Astrocyte (in vitro differentiated cells and primary cell): ENCODE measurements at regions not wholly inside any gene's neighbourhood (a gene's known extent, or its start where the extent isn't known, plus 50 kb on each side); places are given as distances from the start of the nearest gene placed in this dataset.

Source experiments
- DNase-seq: peaks from one replicate; pipeline ENCODE4 v3.0.0-alpha.2; 2010; ENCODE audit warnings: low read depth
- FAIRE-seq: peaks from 2 replicates; lab custom pipeline; 2011; peaks lifted over from hg19 to GRCh38; lab: Jason Lieb, UNC
- H2AFZ ChIP-seq: 2 replicates; pipeline ENCODE4 v1.6.0; 2012; ENCODE audit warnings: low read depth, low read length, inconsistent platforms
- H3K27ac ChIP-seq: 2 replicates; pipeline ENCODE4 v1.5.1; 2011; ENCODE audit warnings: low read depth, low read length, inconsistent platforms
- H3K27me3 ChIP-seq: 2 replicates; pipeline ENCODE4 v1.6.0; 2011; ENCODE audit warnings: low read length, inconsistent platforms; ENCODE audit not compliant: insufficient read depth
- H3K36me3 ChIP-seq: 2 replicates; pipeline ENCODE4 v1.5.1; 2011; ENCODE audit warnings: low read length, inconsistent platforms; ENCODE audit not compliant: insufficient read depth
- H3K4me1 ChIP-seq: 2 replicates; pipeline ENCODE4 v1.5.1; 2011; ENCODE audit warnings: low read length, inconsistent platforms; ENCODE audit not compliant: insufficient read depth
- H3K4me2 ChIP-seq: 2 replicates; pipeline ENCODE4 v1.6.0; 2012; ENCODE audit warnings: low read length, inconsistent platforms
- H3K4me3 ChIP-seq: 2 replicates; pipeline ENCODE4 v1.5.1; 2011; ENCODE audit warnings: low read depth, mild to moderate bottlenecking, low read length, inconsistent platforms; ENCODE audit not compliant: insufficient read depth
- H3K79me2 ChIP-seq: 2 replicates; pipeline ENCODE4 v1.6.0; 2012; ENCODE audit warnings: mild to moderate bottlenecking, low read length, inconsistent platforms; ENCODE audit not compliant: insufficient read depth
- H3K9ac ChIP-seq: 2 replicates; pipeline ENCODE4 v1.6.0; 2012; ENCODE audit warnings: mild to moderate bottlenecking, low read length, inconsistent platforms
- H3K9me3 ChIP-seq: 2 replicates; pipeline ENCODE4 v1.5.1; 2012; ENCODE audit warnings: low read depth, mild to moderate bottlenecking, low read length, inconsistent platforms; ENCODE audit not compliant: insufficient read depth
- H4K20me1 ChIP-seq: 2 replicates; pipeline ENCODE4 v1.6.0; 2012; ENCODE audit warnings: low read length, inconsistent platforms; ENCODE audit not compliant: insufficient read depth
- H3K27ac Mint-ChIP-seq: one replicate; pipeline ENCODE4 v1.8.0; 2021; ENCODE audit warnings: mild to moderate bottlenecking, mixed read lengths; ENCODE audit not compliant: unreplicated experiment
- H3K27me3 Mint-ChIP-seq: one replicate; pipeline ENCODE4 v1.8.0; 2021; ENCODE audit warnings: low read depth, mixed read lengths; ENCODE audit not compliant: unreplicated experiment
- H3K36me3 Mint-ChIP-seq: one replicate; pipeline ENCODE4 v1.8.0; 2021; ENCODE audit warnings: low read depth, mixed read lengths; ENCODE audit not compliant: unreplicated experiment
- H3K4me1 Mint-ChIP-seq: one replicate; pipeline ENCODE4 v1.8.0; 2021; ENCODE audit warnings: low read depth, mixed read lengths; ENCODE audit not compliant: unreplicated experiment
- H3K4me3 Mint-ChIP-seq: one replicate; pipeline ENCODE4 v1.8.0; 2021; ENCODE audit warnings: mild to moderate bottlenecking, moderate library complexity, mixed read lengths; ENCODE audit not compliant: unreplicated experiment
- H3K9me3 Mint-ChIP-seq: one replicate; pipeline ENCODE4 v1.8.0; 2021; ENCODE audit warnings: mild to moderate bottlenecking, mixed read lengths; ENCODE audit not compliant: unreplicated experiment
- EZH2 ChIP-seq: IDR thresholded peaks from 2 replicates; pipeline ENCODE4 v1.6.1; 2012; ENCODE audit warnings: mild to moderate bottlenecking, low read length, inconsistent platforms; ENCODE audit not compliant: insufficient read depth
- TF ChIP-seq, protein P1 (sequence below): IDR thresholded peaks from 2 replicates; pipeline ENCODE4 v1.5.1; 2011; ENCODE audit warnings: low read depth, mild to moderate bottlenecking, inconsistent platforms, low read length, moderate library complexity; ENCODE audit not compliant: insufficient read depth

DNA sequence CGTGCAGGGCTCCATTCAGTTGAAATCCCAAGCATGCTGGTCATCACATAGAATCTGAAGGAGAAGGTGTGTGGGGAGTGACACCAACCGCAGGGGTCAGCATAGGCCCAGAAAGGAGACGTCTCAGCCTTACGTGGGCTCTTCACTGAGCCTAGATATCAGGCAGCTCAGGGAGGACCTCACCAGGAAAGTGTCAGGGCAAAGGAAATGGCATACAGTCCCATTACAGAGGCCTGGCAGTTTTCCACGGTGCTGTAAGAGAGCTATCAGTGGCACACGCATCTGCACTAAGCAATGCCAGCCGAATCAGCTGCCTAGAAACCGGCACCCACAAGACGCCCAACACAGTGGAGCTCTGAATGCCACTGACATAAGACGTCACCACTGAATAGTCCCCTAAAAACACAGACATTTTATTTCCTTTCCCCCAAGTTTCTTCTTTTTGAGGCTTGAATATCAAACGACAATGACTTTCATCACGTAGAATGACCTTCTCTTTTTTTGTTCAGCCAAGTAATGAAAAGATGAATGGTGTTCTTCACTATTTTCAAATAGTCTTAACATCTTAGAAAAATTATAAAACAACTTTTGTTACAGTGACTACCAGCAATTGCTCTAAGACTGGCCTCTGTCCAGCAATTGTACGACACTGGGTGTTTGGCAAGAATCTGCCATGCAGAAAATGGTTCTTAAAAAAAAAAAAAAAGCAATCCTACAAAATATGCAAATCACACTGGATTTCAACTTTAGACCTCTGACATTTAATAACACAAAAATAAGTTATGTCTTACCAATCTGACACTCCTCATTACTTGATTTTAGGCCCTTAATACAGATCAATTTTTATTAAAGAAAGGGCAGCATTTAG lies 88.9 kb upstream of the FOXQ1 start:
- Mint-ChIP-seq H3K4me3 (no peak overlapping the region), H3K36me3 (no peaks in the 10 kb centered on the region), H3K9me3 (peaks cover 2% of the 10 kb centered on the region), H3K27ac (no peak overlapping the region), H3K4me1 (no peaks in the 10 kb centered on the region), H3K27me3 (peaks cover 46% of the 10 kb centered on the region)
- H2AFZ ChIP-seq: no peak overlapping the region
- no peak overlapping the region for H3K4me3 ChIP-seq
- no peaks in the 10 kb centered on the region for H3K27me3 ChIP-seq
- H3K9me3 ChIP-seq: no peaks in the 10 kb centered on the region
- no peak for DNase-seq
- FAIRE-seq: no peak
- no peaks in the 10 kb centered on the region for H3K36me3 ChIP-seq
- TF ChIP-seq, protein P1, sequence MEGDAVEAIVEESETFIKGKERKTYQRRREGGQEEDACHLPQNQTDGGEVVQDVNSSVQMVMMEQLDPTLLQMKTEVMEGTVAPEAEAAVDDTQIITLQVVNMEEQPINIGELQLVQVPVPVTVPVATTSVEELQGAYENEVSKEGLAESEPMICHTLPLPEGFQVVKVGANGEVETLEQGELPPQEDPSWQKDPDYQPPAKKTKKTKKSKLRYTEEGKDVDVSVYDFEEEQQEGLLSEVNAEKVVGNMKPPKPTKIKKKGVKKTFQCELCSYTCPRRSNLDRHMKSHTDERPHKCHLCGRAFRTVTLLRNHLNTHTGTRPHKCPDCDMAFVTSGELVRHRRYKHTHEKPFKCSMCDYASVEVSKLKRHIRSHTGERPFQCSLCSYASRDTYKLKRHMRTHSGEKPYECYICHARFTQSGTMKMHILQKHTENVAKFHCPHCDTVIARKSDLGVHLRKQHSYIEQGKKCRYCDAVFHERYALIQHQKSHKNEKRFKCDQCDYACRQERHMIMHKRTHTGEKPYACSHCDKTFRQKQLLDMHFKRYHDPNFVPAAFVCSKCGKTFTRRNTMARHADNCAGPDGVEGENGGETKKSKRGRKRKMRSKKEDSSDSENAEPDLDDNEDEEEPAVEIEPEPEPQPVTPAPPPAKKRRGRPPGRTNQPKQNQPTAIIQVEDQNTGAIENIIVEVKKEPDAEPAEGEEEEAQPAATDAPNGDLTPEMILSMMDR: no peak
- no peak for TF ChIP-seq EZH2
- H3K4me1 ChIP-seq: no peaks in the 10 kb centered on the region
- no peak overlapping the region for H3K9ac ChIP-seq
- H3K79me2 ChIP-seq: no peaks in the 10 kb centered on the region
- H3K27ac ChIP-seq: no peak overlapping the region
- no peaks in the 10 kb centered on the region for H4K20me1 ChIP-seq
- no peak overlapping the region for H3K4me2 ChIP-seq

DNA sequence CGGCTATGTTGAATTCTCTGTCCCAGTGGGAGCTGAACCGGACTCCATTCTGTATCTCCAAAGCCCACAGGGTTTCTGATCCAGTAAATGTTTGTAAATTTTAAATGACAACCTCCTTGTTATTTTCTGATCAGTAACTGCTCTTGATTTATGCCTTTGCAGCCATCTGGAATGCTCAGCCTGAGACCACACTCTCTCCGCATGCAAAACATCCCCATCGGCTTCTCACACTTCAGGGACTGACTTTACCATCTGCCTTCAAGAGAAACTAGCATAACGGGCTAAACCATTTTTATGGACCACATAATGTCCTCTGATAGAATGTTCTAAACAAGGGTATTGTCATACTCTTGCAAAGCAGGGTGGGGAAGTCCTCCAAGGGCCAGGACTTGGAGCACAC lies 94.5 kb upstream of the FOXQ1 start:
- no peaks in the 10 kb centered on the region for H3K36me3 Mint-ChIP-seq

More for the DNA sequence above, 94.5 kb upstream of the FOXQ1 start:
- no peaks in the 10 kb centered on the region for H3K9me3 ChIP-seq
- no peak overlapping the region for H3K4me3 Mint-ChIP-seq
- no peak for FAIRE-seq
- H3K4me1 Mint-ChIP-seq: peaks cover 4% of the 10 kb centered on the region
- no peak overlapping the region for H3K27ac Mint-ChIP-seq
- no peak overlapping the region for H3K4me2 ChIP-seq
- no peak overlapping the region for H3K27ac ChIP-seq
- no peaks in the 10 kb centered on the region for H3K36me3 ChIP-seq
- H4K20me1 ChIP-seq: no peaks in the 10 kb centered on the region
- no peak overlapping the region for H2AFZ ChIP-seq
- H3K4me3 ChIP-seq: no peak overlapping the region
- no peak for TF ChIP-seq EZH2
- TF ChIP-seq, protein P1: no peak
- peaks cover 2% of the 10 kb centered on the region for H3K9me3 Mint-ChIP-seq
- H3K79me2 ChIP-seq: no peaks in the 10 kb centered on the region
- no peaks in the 10 kb centered on the region for H3K4me1 ChIP-seq
- no peak for DNase-seq
- H3K27me3 Mint-ChIP-seq: peaks cover 19% of the 10 kb centered on the region
- no peaks in the 10 kb centered on the region for H3K27me3 ChIP-seq
- H3K9ac ChIP-seq: no peak overlapping the region
